Urinary bladder (tissue), 3 donors: ENCODE measurements at regions not wholly inside any gene's neighbourhood (a gene's known extent, or its start where the extent isn't known, plus 50 kb on each side); places are given as distances from the start of the nearest gene placed in this dataset.

ENCODE experiments used
- DNase-seq: peaks from one replicate; pipeline ENCODE4 v3.0.0-alpha.2; 2015; ENCODE audit errors: extremely low spot score
- H3K27ac ChIP-seq: one replicate; pipeline ENCODE4 v1.5.1; 2013; ENCODE audit warnings: low read depth, mild to moderate bottlenecking, moderate library complexity
- H3K36me3 ChIP-seq: one replicate; pipeline ENCODE4 v1.6.1; 2013; ENCODE audit warnings: mild to moderate bottlenecking, moderate library complexity; ENCODE audit not compliant: insufficient read depth
- H3K4me1 ChIP-seq: one replicate; pipeline ENCODE4 v1.6.1; 2013; ENCODE audit warnings: mild to moderate bottlenecking, moderate library complexity; ENCODE audit not compliant: insufficient read depth
- H3K4me3 ChIP-seq: one replicate; pipeline ENCODE4 v1.5.1; 2013; ENCODE audit warnings: low read depth, low read length
- WGBS: extraction: QIAGEN DNeasy Blood & Tissue Kit; methylation state at CpG from one replicate; pipeline ENCODE4 v1.1.7; 2013; 5-methylcytosine and 5-hydroxymethylcytosine counted together
- donor health status: healthy with polysubstance abuse.
- donor health status: healthy.

DNA sequence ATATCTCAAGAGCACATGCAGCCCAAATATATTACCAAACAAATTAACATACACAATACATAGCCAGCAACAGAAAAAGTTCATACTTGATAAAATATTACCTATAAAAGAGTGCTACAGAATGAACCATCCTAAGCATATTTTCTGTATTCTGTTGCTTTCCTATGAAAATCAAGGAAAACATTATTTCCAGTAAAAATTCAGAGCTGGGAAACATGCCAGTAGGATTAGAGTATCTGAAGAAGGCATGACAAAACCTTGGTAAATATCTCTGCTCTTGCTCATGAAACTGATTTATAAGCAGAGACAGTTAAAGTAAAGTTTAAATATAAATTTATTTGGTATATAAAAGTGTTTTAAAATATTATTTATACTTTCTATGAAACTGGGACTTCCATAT lies 599.7 kb downstream of the ARAP2 start:
- no peaks in the 10 kb centered on the region for H3K36me3 ChIP-seq

DNA sequence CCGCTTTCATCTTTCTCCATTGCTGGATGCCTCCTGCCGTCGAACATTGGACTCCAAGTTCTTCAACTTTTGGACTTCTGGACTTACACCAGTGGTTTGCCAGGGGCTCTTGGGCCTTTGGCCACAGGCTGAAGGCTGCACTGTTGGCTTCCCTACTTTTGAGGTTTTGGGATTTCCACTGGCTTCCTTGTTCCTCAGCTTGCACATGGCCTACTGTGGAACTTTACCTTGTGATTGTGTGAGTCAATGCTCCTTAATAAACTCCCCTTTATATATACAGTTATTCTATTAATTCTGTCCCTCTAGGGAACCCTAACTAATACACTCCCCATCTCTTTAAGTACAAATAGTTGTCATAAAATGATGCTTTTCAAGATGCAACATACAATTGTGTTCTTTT lies 595.3 kb downstream of the ARAP2 start:
- Histone ChIP-seq H3K4me1 (no peaks in the 10 kb centered on the region), H3K36me3 (no peaks in the 10 kb centered on the region), H3K4me3 (no peak overlapping the region), H3K27ac (no peak overlapping the region)
- WGBS: 91% methylated on average over 3 of the region's 3 CpGs
- DNase-seq: no peak

More for the DNA sequence above, 599.7 kb downstream of the ARAP2 start:
- Histone ChIP-seq H3K4me1 (no peaks in the 10 kb centered on the region), H3K27ac (no peak overlapping the region), H3K4me3 (no peak overlapping the region)
- peak; percentile 3 for DNase-seq

DNA sequence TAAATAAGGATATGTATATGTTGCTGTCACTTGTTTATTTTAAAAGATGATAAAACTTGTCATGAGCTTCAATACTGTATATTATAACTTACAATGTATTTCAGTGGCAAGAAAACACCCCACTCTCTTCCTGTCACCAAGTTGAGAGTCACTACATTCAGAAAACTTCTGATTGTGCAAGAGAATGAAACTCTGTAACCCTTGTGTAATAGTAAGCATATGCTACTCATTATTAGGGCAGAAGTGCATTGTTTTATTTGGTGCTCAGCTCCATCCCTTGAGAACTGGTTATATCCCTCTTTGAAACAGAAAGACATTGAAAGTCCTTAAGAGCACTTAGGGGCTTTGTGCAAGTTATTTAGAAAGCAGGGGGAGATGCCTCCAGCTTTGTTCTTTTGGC lies 594.5 kb downstream of the ARAP2 start:
- Histone ChIP-seq H3K36me3 (no peaks in the 10 kb centered on the region), H3K27ac (no peak overlapping the region)
- no peak for DNase-seq

GRCh38 chr4:35652197-35652596 lies 592.1 kb downstream of the ARAP2 start:
- no peak overlapping the region for H3K4me3 ChIP-seq
- no peak for DNase-seq
- no peaks in the 10 kb centered on the region for H3K36me3 ChIP-seq
- no peaks in the 10 kb centered on the region for H3K4me1 ChIP-seq
- 77% methylated on average over 4 of the region's 4 CpGs for WGBS
- H3K27ac ChIP-seq: no peak overlapping the region

More for the DNA sequence above, 594.5 kb downstream of the ARAP2 start:
- Histone ChIP-seq H3K4me1 (no peaks in the 10 kb centered on the region), H3K4me3 (no peak overlapping the region)

DNA sequence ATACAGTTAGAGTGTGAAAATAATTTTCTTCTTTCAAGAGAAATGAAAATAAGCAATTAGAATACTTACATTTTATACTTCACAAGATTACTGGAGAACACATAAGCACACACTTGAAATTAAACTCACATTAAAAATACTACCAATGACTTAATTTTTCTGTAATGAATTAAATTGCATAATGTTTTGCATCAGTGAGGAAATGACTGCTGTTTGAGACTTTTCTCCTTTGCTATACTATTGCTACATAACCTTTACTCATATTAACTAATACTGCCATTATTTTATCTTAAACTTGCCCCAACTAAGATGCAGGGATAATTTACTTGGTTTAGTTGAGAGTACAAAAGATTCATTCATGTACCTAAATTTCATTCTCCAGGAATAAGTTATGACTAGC lies 590.9 kb downstream of the ARAP2 start:
- Histone ChIP-seq H3K36me3 (no peaks in the 10 kb centered on the region), H3K4me3 (no peak overlapping the region), H3K4me1 (no peaks in the 10 kb centered on the region), H3K27ac (no peak overlapping the region)
- DNase-seq: no peak

- Histone ChIP-seq H3K36me3 (no peaks in the 10 kb centered on the region), H3K4me3 (no peak overlapping the region), H3K4me1 (no peaks in the 10 kb centered on the region), H3K27ac (no peak overlapping the region)
- no peak for DNase-seq
- WGBS: 84% methylated on average over 1 of the region's 1 CpG
Observed at GRCh38 chr4:35673137-35673536, 571.2 kb downstream of the ARAP2 start.

GRCh38 chr4:35684755-35685154 lies 559.6 kb downstream of the ARAP2 start:
- no peak for DNase-seq
- Histone ChIP-seq H3K36me3 (no peaks in the 10 kb centered on the region), H3K27ac (no peak overlapping the region), H3K4me1 (no peaks in the 10 kb centered on the region), H3K4me3 (no peak overlapping the region)
- 75% methylated on average over 1 of the region's 1 CpG for WGBS

DNA sequence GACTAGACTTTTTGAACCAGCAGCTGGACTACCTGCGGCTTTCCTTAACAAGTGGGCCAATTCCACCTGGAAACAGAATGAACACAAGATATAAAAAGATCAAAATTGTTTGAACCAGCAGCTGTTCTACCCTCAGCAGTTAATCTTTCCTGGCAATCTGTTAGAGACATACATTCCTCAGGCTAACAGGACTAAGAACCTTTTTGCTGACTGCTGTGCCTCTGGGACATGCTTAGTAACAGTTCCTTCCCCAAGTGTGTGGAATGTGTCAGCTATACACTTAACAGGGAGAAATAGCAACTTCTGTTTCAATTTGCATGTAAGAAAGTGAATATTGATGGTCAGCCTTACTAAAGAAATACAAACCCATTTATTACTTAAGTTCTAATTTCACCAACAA lies 554.4 kb downstream of the ARAP2 start:
- Histone ChIP-seq H3K27ac (no peak overlapping the region), H3K4me1 (no peaks in the 10 kb centered on the region), H3K36me3 (no peaks in the 10 kb centered on the region), H3K4me3 (no peak overlapping the region)
- no peak for DNase-seq
- WGBS: 73% methylated on average over 1 of the region's 1 CpG

- Histone ChIP-seq H3K36me3 (no peaks in the 10 kb centered on the region), H3K4me3 (no peak overlapping the region), H3K27ac (no peak overlapping the region), H3K4me1 (no peaks in the 10 kb centered on the region)
- 70% methylated on average over 1 of the region's 1 CpG for WGBS
- DNase-seq: no peak
Observed at GRCh38 chr4:35690271-35690670, 554.0 kb downstream of the ARAP2 start.

DNA sequence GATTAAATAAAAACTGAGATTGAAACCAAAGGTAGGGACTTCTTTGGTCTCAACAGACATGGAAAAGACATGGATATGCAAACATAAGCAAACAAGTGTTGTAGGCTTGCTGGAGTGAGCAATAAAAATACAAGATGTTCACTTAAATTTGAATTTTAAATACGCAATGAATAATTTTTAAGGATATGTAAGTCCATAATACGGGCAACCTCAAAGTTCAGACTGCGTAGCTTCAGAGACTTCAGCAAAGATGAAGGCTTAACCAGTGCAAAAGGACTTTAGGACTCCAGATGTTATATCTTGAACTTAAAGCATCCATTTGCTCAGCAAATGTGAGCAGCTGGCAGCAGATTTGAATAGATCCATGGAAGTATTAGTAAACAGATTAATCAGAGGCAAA lies 549.3 kb downstream of the ARAP2 start:
- Histone ChIP-seq H3K4me3 (no peak overlapping the region), H3K27ac (no peak overlapping the region), H3K36me3 (no peaks in the 10 kb centered on the region), H3K4me1 (no peaks in the 10 kb centered on the region)
- 74% methylated on average over 3 of the region's 3 CpGs for WGBS
- no peak for DNase-seq

GRCh38 chr4:35695421-35695820 lies 548.9 kb downstream of the ARAP2 start:
- no peak for DNase-seq
- no peak overlapping the region for H3K4me3 ChIP-seq
- WGBS: 72% methylated on average over 2 of the region's 2 CpGs

DNA sequence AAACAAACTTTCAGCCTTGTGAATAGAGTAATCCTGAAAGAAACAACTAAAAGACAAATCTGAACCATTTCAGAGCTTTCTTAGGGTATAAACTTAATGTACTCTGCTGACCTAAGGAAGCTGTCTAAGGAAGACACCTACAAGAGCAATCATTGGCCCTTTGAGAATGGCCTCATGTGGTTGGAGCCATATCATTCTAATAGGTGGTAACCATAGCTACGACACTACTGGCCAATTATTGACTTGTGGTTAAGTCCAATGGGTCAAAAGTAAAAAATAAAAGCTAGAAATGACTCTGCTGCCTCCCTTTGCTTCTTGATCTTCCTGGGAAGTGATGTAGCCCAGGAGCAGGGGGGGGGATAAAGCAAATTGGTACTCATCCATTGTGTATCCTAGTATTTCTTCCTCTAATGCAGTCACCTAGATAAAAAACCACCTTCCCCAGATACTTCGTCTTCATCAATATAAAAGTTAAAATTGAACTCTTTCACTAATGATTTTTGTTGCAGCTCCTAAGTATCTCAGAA lies 547.0 kb downstream of the ARAP2 start:
- 95% methylated on average over 2 of the region's 2 CpGs for WGBS
- Histone ChIP-seq H3K27ac (no peak overlapping the region), H3K36me3 (no peaks in the 10 kb centered on the region), H3K4me1 (no peaks in the 10 kb centered on the region), H3K4me3 (no peak overlapping the region)
- no peak for DNase-seq

More at GRCh38 chr4:35695421-35695820, 548.9 kb downstream of the ARAP2 start:
- no peaks in the 10 kb centered on the region for H3K36me3 ChIP-seq
- H3K27ac ChIP-seq: no peak overlapping the region
- no peaks in the 10 kb centered on the region for H3K4me1 ChIP-seq

GRCh38 chr4:35700663-35701062 lies 543.7 kb downstream of the ARAP2 start:
- DNase-seq: no peak
- WGBS: 88% methylated on average over 2 of the region's 2 CpGs
- H3K4me1 ChIP-seq: no peaks in the 10 kb centered on the region
- H3K36me3 ChIP-seq: no peaks in the 10 kb centered on the region
- no peak overlapping the region for H3K27ac ChIP-seq
- H3K4me3 ChIP-seq: no peak overlapping the region

DNA sequence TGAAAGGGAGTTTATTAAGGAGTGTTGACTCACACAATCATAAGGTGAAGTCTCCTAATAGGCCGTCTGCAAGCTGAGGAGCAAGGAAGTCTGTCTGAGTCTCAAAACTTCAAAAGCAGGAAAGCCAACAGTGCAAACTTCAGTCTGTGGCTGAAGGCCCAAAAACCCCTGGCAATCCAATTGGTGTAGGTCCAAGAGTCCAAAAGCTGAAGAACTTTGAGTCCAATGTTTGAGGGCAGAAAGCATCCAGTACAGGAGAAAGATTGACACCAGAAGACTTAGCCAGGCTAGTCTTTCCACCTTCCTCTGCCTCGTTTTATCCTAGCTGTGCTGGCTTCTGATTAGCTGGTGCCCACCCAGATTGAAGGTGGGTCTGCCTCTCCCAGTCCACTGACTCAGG lies 535.2 kb downstream of the ARAP2 start:
- H3K27ac ChIP-seq: no peak overlapping the region
- no peak for DNase-seq
- H3K4me1 ChIP-seq: no peaks in the 10 kb centered on the region
- H3K4me3 ChIP-seq: no peak overlapping the region
- no peaks in the 10 kb centered on the region for H3K36me3 ChIP-seq
- 69% methylated on average over 2 of the region's 2 CpGs for WGBS

GRCh38 chr4:35710343-35710742 lies 534.0 kb downstream of the ARAP2 start:
- Histone ChIP-seq H3K27ac (no peak overlapping the region), H3K4me3 (no peak overlapping the region), H3K4me1 (no peaks in the 10 kb centered on the region), H3K36me3 (no peaks in the 10 kb centered on the region)
- 78% methylated on average over 3 of the region's 3 CpGs for WGBS
- no peak for DNase-seq
